ENCODE measurements at regions not wholly inside any gene's neighbourhood (a gene's known extent, or its start where the extent isn't known, plus 50 kb on each side); places are given as distances from the start of the nearest gene placed in this dataset.
A peak's percentile ranks its signal among the peaks of the same experiment; 100 is the strongest.
"Not testable (repeated sequence)": the region's sequence is repeated elsewhere in the genome, so short reads cannot be mapped to it uniquely, and the experiment has no call there.

- DNase-seq: no peak
These were observed 153.7 kb upstream of the MSX2 start for GRCh38 chr5:174570662-174571061.

GRCh38 chr5:174571662-174572397 is 152.6 kb upstream of the MSX2 start:
- no peak for DNase-seq

- no peak for DNase-seq
These were observed 151.8 kb upstream of the MSX2 start for GRCh38 chr5:174572591-174572990.

DNA sequence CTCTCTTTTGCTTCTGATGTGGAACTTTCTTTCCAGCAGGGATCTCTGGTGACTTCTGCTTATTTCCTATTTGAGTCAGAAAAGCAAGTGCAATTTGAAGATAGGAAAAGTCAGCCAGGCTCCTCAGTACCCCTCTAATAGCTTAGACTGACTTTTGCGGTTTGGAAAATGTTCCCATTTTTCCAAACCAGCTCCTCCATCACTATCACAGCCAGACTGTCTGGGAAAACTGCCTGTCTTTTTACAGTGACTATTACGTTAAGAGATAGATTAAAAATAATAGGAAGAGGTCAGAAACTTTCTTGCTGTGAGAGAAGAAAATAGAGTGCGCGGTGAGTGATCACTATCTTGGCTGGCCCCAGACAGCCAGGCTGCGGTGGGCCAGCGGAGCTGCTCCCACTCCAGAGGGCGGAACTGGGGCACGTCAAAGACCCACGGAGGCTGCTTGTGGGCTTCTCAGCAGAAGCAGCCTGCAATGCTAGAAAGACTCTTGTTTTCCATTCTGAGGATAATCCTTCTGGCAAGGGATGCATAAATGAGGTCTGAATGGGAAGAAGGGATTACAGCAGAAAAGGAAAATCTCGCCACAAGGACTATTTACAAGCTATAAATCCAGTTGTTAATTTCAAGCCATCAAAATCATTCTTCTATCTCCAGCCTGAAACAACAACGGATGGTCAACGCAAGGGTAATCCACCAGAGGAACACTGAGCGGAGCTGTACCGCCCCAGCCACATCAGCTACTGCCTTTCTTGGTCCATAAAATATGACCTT is 151.0 kb upstream of the MSX2 start:
- no peak for DNase-seq

- no peak for DNase-seq
These were observed 149.3 kb upstream of the MSX2 start for GRCh38 chr5:174575043-174575442.

- no peak for DNase-seq
These were observed 148.3 kb upstream of the MSX2 start for GRCh38 chr5:174576042-174576441.

DNA sequence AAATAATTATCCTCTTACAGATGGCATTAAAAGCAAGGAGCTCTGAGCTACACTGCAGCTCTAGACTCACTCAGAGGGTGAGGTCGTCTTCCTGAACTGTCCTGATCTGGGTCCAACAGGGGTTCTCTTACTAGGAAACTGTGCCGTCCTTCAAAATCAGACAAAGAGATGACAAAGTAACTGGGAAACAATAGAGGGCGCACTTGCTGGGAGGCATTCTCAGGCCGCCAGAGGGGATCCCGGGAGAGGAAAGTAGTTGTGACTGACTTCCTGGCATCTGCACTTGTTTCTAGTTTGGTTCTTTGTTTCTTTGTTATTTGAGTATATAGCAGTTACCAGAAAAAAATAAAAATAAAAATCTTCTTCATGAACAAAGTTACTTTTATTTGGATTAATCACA is 142.9 kb upstream of the MSX2 start:
- DNase-seq: no peak

- no peak for DNase-seq
These were observed 142.5 kb upstream of the MSX2 start for GRCh38 chr5:174581894-174582293.

DNA sequence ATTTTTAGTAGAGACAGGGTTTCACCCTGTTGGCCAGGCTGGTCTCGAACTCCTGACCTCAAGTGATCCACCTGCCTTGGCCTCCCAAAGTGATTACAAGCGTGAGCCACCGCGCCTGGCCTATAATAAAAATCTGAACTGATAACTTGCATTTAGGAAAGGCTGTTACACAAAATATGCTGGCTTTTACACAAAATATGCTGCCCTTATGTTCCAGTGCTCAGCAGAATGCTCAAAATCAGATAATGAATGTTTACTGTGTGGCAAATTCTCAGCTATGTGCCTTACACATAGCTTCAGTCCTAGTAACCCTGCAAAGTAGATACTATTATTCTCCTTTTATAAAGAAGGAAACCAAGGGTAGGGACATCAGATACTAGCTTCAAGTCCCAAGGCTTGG is 141.3 kb upstream of the MSX2 start:
- no peak for DNase-seq

DNA sequence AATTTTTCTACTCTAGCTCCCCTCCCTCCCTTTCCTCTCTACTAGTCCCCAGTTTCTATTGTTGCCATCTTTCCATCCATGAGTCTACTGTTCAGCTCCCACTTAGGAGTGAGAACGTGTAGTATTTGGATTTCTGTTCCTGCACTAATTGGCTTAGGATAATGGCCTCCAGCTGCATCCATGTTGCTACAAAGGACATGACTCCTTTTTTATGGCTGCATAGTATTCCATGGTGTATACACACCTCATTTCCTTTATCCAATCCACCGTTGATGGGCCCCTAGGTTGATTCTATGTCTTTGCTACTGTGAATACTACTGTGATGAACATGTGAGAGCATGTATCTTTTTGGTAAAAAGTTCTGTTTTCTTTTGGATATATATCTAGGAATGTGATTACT is 138.9 kb upstream of the MSX2 start:
- no peak for DNase-seq

- not testable (repeated sequence) for DNase-seq
These were observed 138.2 kb upstream of the MSX2 start for GRCh38 chr5:174586163-174586562.

DNA sequence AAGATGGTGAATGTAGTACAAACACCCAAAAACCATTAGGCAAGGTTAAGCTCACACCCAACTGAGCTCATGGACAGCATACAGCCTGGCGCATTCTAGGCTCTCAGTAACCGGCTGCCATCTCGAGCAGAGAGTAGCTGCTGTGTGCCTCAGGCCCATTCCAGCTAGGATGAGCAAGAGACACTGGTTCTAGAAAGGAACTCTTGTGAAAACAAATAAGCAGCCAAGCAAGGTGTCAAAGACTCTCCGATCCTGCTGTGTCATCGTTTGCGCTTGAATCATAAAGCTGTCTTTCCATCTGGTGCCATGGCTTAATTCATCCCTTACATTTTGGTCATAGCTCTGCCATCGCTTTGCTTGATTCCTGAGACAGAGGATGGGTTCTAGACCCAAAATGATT is 135.4 kb upstream of the MSX2 start:
- DNase-seq: no peak

DNA sequence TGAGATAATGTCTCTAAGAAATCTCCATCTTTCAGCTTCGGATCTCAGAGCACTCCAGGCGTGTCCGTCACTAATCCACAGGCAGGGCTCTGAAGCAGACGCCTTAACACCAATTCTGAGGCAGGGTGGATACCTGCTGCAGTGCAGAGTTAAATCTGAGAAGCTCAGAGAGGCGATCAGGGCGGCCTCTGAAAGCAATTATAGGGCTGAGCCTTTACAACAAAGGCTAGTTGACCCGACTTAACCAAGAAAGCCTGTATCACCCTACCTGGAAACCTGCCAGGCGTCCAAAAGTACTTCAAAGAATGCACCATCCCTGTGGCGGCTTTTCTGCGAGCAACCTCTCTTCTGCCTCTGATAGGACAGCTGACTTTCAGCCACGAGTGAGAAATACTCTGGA is 134.8 kb upstream of the MSX2 start:
- DNase-seq: no peak

GRCh38 chr5:174590820-174591219 is 133.6 kb upstream of the MSX2 start:
- no peak for DNase-seq

- DNase-seq: no peak
These were observed 128.0 kb upstream of the MSX2 start for GRCh38 chr5:174596429-174596828.

GRCh38 chr5:174599992-174600391 is 124.4 kb upstream of the MSX2 start:
- no peak for DNase-seq

- DNase-seq: no peak
These were observed 122.4 kb upstream of the MSX2 start for GRCh38 chr5:174601946-174602345.

GRCh38 chr5:174606153-174606552 is 118.2 kb upstream of the MSX2 start:
- DNase-seq: no peak

- no peak for DNase-seq
These were observed 117.7 kb upstream of the MSX2 start for GRCh38 chr5:174606646-174607045.

GRCh38 chr5:174607205-174607604 is 117.2 kb upstream of the MSX2 start:
- DNase-seq: no peak

- DNase-seq: no peak
These were observed 116.5 kb upstream of the MSX2 start for GRCh38 chr5:174607916-174608315.

DNA sequence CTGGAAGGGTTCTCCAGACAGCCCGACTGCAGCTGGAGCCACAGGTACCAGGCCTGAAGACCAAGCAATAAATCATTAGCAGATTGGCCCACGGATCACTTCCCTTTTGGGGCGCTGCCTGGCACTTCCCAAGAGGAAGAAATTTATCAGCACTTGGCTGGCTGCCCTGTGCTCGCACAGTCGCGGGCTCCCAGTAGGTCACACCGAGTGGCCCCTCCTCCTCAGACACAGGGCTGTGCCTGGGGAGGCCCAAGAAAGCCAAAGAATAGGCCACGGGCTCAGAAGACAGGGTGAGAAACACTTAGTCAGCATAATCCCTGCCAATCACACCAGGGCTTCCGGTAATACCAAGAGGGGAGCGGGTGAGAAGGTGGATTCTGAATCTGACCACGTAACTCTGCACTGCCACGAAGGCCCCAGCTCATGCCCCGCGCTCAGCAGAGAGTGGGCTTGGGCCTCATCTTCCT is 115.7 kb upstream of the MSX2 start:
- DNase-seq: peak; percentile 7

DNA sequence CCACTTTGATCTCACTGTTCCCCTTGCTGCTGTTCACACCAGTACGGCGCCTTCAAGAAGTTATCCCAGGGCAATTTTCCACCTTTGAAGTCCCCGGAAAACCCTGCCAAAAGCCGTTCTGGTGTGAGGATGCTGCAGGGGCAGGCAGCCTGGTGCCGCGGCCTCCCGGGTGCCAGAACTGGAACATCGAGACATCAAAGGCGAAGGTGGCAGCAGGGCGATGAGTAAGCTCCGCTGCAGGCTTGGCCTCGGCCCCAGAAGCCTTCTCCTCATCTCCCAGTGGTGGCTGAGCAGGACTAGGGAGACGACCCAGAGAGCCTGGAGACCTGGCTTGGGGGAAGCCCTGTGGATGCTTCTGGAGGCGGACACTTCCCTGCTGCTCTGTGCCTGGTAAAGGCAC is 115.3 kb upstream of the MSX2 start:
- DNase-seq: no peak

- DNase-seq: no peak
These were observed 113.4 kb upstream of the MSX2 start for GRCh38 chr5:174610968-174611367.

DNA sequence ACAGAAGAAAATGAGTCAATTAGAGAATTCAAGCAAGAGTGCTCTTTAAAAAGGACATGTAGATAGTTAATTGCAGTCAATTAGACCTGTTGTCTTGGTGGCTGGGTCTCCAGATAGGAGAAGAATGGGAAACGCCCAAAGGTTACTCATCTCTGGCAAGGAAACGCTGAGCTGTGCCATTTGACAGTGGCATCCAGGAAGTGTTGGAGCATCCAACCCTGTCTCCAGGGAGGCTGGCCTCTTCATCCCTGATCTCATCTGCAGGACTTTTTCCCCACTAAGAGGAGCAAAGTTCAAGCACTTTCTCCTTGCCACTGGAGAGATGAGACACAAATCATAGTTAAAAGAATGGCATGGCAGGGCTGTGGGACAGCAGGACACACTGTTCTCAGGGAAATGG is 111.7 kb upstream of the MSX2 start:
- DNase-seq: no peak

Measured in stimulated activated CD4-positive, alpha-beta T cell treated with anti-CD3 and anti-CD28 coated beads, Interleukin-1b, Interleukin-23, amount 100 ng/mL, for 48 hours (primary cell).